Astrocyte of the cerebellum (primary cell): ENCODE measurements at regions not wholly inside any gene's neighbourhood (a gene's known extent, or its start where the extent isn't known, plus 50 kb on each side); places are given as distances from the start of the nearest gene placed in this dataset.

Experiments
- DNase-seq: peaks from one replicate; pipeline ENCODE4 v3.0.0-alpha.2; 2011; ENCODE audit warnings: low read depth
- H3K4me3 ChIP-seq: 2 replicates; pipeline ENCODE4 v1.5.1; 2011; ENCODE audit warnings: mild to moderate bottlenecking, low read depth, low read length, moderate library complexity
- CTCF ChIP-seq: IDR thresholded peaks from 2 replicates; pipeline ENCODE4 v1.5.1; 2012; ENCODE audit warnings: low read length, low read depth, moderate library complexity, mild to moderate bottlenecking; ENCODE audit errors: missing control alignments
- in situ Hi-C: cut with HindIII; loops from 2 replicates; pipeline ENCODE4 v1.10.0; 2017; ENCODE audit warnings: low sequenced_read_pairs

DNA sequence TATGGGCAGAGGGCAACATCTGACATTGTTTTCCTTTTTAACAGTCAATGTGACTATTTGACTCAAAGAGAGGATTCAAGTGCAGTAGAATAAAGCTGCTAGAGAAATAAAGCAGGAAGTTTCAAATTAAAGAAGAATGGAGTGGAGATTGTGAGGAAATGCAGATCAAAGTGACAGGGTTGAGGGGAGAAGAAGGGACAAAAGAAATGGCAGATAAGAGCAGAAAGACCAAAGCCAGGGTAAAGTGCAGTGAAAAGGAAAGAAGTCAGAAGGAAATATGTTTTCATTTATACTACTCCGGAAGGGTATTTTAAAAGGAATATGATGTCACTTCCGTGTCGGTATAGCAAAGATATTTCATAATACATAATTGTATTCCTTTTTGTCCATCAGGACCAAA lies 297.5 kb upstream of the CRIM1 start:
- no peak overlapping the region for H3K4me3 ChIP-seq
- no peak for TF ChIP-seq CTCF
- DNase-seq: no peak
- in situ Hi-C loops: no loop called here

GRCh38 chr2:36052819-36053218 lies 302.8 kb upstream of the CRIM1 start:
- in situ Hi-C loops: no loop called here
- no peak overlapping the region for H3K4me3 ChIP-seq
- DNase-seq: no peak
- TF ChIP-seq CTCF: no peak

DNA sequence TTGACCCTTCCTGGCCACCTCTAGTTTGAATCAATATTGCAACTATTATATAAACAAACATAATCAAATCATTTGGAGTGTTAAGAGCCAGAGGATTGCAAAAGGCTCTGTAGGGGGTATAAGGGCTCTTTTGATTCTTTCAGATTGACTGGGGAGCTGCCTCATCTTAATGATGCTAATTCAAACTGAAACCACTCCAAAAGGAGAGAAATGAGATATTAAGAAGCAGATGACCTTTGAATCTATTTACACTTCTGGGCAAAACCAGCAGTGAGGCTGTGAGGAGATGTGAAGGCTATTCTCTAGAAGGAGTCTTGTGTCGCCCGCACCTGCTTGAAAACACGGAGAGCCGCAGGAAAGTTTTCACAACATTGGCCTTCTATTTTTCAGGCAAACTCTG lies 311.2 kb upstream of the CRIM1 start:
- no peak overlapping the region for H3K4me3 ChIP-seq
- in situ Hi-C loops: no loop called here
- no peak for TF ChIP-seq CTCF
- no peak for DNase-seq

GRCh38 chr2:36035137-36035536 lies 320.4 kb upstream of the CRIM1 start:
- DNase-seq: no peak
- no peak for TF ChIP-seq CTCF
- no peak overlapping the region for H3K4me3 ChIP-seq
- in situ Hi-C loops: no loop called here

- DNase-seq: no peak
- in situ Hi-C loops: no loop called here
- TF ChIP-seq CTCF: no peak
- no peak overlapping the region for H3K4me3 ChIP-seq
Observed at GRCh38 chr2:36032046-36032445, 323.5 kb upstream of the CRIM1 start.

DNA sequence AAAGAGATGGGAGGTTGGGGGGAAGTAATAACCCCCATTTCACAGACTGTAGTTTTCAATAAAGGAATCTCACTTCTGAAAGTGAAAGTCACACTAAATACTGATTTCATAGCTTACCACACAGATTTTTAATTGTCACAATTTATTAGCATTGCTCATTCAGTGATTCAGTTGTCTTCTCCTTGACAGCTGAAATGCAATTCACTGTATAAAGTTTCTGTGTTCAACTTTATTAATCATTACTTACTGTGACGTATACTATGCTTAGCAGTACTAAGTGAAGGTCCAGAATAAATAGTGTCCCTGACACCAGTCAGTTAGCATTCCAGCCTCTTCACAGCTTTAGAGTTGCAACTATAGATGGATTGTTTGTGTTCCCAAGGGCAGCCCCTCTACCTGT lies 324.1 kb upstream of the CRIM1 start:
- H3K4me3 ChIP-seq: no peak overlapping the region
- TF ChIP-seq CTCF: no peak
- in situ Hi-C loops: no loop called here
- no peak for DNase-seq

GRCh38 chr2:36027616-36028015 lies 328.0 kb upstream of the CRIM1 start:
- H3K4me3 ChIP-seq: no peak overlapping the region
- TF ChIP-seq CTCF: no peak
- in situ Hi-C loops: no loop called here
- no peak for DNase-seq
